Astrocyte of the spinal cord (primary cell): ENCODE measurements at regions not wholly inside any gene's neighbourhood (a gene's known extent, or its start where the extent isn't known, plus 50 kb on each side); places are given as distances from the start of the nearest gene placed in this dataset.

Source experiments
- DNase-seq: peaks from one replicate; pipeline ENCODE4 v3.0.0; 2011; ENCODE audit warnings: low read depth, low spot score
- H3K4me3 ChIP-seq: 2 replicates; pipeline ENCODE4 v1.5.1; 2011; ENCODE audit warnings: low read depth, mild to moderate bottlenecking, low read length, moderate library complexity
- CTCF ChIP-seq: IDR thresholded peaks from 2 replicates; pipeline ENCODE4 v1.5.1; 2012; ENCODE audit warnings: low read depth, mild to moderate bottlenecking, low read length, inconsistent platforms
- in situ Hi-C: cut with HindIII; loops from 2 replicates; pipeline ENCODE4 v1.10.0; 2017; ENCODE audit warnings: low sequenced_read_pairs

GRCh38 chr6:44625996-44626395 is 238.5 kb downstream of the CDC5L start:
- no peak overlapping the region for H3K4me3 ChIP-seq
- DNase-seq = no peak
- no peak for TF ChIP-seq CTCF
- in situ Hi-C loops = no loop called here

GRCh38 chr6:44626616-44627015 is 239.1 kb downstream of the CDC5L start:
- no peak for DNase-seq
- in situ Hi-C loops = no loop called here
- H3K4me3 ChIP-seq = no peak overlapping the region
- no peak for TF ChIP-seq CTCF

GRCh38 chr6:44627091-44627882 is 239.8 kb downstream of the CDC5L start:
- no peak overlapping the region for H3K4me3 ChIP-seq
- no peak for DNase-seq
- in situ Hi-C loops = no loop called here
- TF ChIP-seq CTCF = no peak

GRCh38 chr6:44627883-44628271 is 240.4 kb downstream of the CDC5L start:
- DNase-seq = no peak
- no peak overlapping the region for H3K4me3 ChIP-seq
- in situ Hi-C loops = no loop called here
- no peak for TF ChIP-seq CTCF

- H3K4me3 ChIP-seq = no peak overlapping the region
- TF ChIP-seq CTCF = no peak
- no peak for DNase-seq
- in situ Hi-C loops = no loop called here
Observed at GRCh38 chr6:44628347-44628746, 240.8 kb downstream of the CDC5L start.

GRCh38 chr6:44629636-44630035 is 242.1 kb downstream of the CDC5L start:
- in situ Hi-C loops = no loop called here

More at GRCh38 chr6:44629636-44630035, 242.1 kb downstream of the CDC5L start:
- TF ChIP-seq CTCF = no peak
- no peak for DNase-seq
- no peak overlapping the region for H3K4me3 ChIP-seq
